Gastrocnemius medialis (tissue), 4 donors: ENCODE measurements at regions not wholly inside any gene's neighbourhood (a gene's known extent, or its start where the extent isn't known, plus 50 kb on each side); places are given as distances from the start of the nearest gene placed in this dataset.

Experiments used
- ATAC-seq, 2 donors: fragments of 150-250 bp; one replicate each; pipeline ENCODE4 v1.9.1; 2016
- DNase-seq, 2 donors: peaks; one replicate each; pipeline ENCODE4 v3.0.0-alpha.2; 2019
- H3K27ac ChIP-seq, 4 donors: fragments of 200-600 bp; sonication (generic); 1 replicate in 1 of 4; 2 replicates in 3 of 4; pipeline ENCODE4 v1.5.1; 2016 to 2018; ENCODE audit warnings: mild to moderate bottlenecking in 2 of 4, moderate library complexity in 1 of 4
- H3K27me3 ChIP-seq, 3 donors: fragments of 200-600 bp; sonication (generic) in 2 of 3; 1 replicate in 1 of 3; 2 replicates in 2 of 3; pipeline versions ENCODE4 v1.5.1 to v1.6.0; 2016 to 2019; ENCODE audit warnings: mild to moderate bottlenecking in 1 of 3, moderate library complexity in 1 of 3
- H3K36me3 ChIP-seq, 2 donors: fragments of 200-600 bp; sonication (generic) in 1 of 2; one replicate each; pipeline ENCODE4 v1.5.1; 2017 to 2018
- H3K4me1 ChIP-seq, 2 donors: fragments of 200-600 bp; sonication (generic) in 1 of 2; one replicate each; pipeline ENCODE4 v1.5.1; 2016 to 2017; ENCODE audit warnings: mild to moderate bottlenecking in 2 of 2
- H3K4me3 ChIP-seq, 4 donors: fragments of 200-600 bp; sonication (generic) in 3 of 4; 1 replicate in 1 of 4; 2 replicates in 3 of 4; pipeline ENCODE4 v1.5.1; 2016 to 2019; ENCODE audit warnings: mild to moderate bottlenecking in 2 of 4
- H3K9me3 ChIP-seq, 3 donors: fragments of 200-600 bp; sonication (generic) in 2 of 3; 1 replicate in 1 of 3; 2 replicates in 2 of 3; pipeline ENCODE4 v1.5.1; 2016 to 2019
- CTCF ChIP-seq, 5 experiments: fragments of 450-650 bp in 3 of 5; fragments of 200-600 bp in 2 of 5; sonication (generic) in 2 of 5; IDR thresholded peaks in 4 of 5; conservative IDR thresholded peaks in 1 of 5; 1 replicate in 4 of 5; 2 replicates in 1 of 5; pipeline ENCODE4 v1.5.1; 2016 to 2019; ENCODE audit warnings: antibody characterized with exemption in 5 of 5, mild to moderate bottlenecking in 3 of 5, moderate library complexity in 3 of 5
- POLR2A ChIP-seq, 2 donors: fragments of 450-650 bp; IDR thresholded peaks; one replicate each; pipeline ENCODE4 v1.6.1; 2017; ENCODE audit warnings: antibody characterized with exemption in 2 of 2, mild to moderate bottlenecking in 2 of 2, moderate library complexity in 2 of 2
- in situ Hi-C, 4 donors: fragments of 200-750 bp; cut with MboI; loops; one replicate each; pipeline versions ENCODE4 v1.15.0 to v1.8.0; 2017; ENCODE audit warnings: low sequenced_read_pairs in 4 of 4
- intact Hi-C: fragments of 100-400 bp; cut with DNase I; formaldehyde crosslinking; loops from one replicate; pipeline ENCODE4 v1.15.1; 2023; ENCODE audit warnings: low total_unique reads

- DNase-seq (no peak), ATAC-seq (no peak)
- in situ Hi-C loops: no loop called here
- Histone ChIP-seq H3K27ac (no peak overlapping the region), H3K9me3 (no peaks in the 10 kb centered on the region), H3K27me3 (no peaks in the 10 kb centered on the region), H3K36me3 (no peaks in the 10 kb centered on the region), H3K4me1 (peaks cover 0 to 3% of the 10 kb centered on the region in 2 donors), H3K4me3 (no peak overlapping the region)
- intact Hi-C loops: no loop called here
- TF ChIP-seq CTCF (IDR thresholded peaks at IDR 0.05 in 4 of 5, conservative IDR thresholded peaks at IDR 0.05 in 1 of 5) (no peak), POLR2A (IDR thresholded peaks at IDR 0.05) (no peak)
These were observed 103.4 kb upstream of the USP47 start for GRCh38 chr11:11738370-11738769.

GRCh38 chr11:11735586-11735985 lies 106.2 kb upstream of the USP47 start:
- TF ChIP-seq POLR2A (IDR thresholded peaks at IDR 0.05): no peak
- no peak for TF ChIP-seq CTCF (IDR thresholded peaks at IDR 0.05 in 4 of 5, conservative IDR thresholded peaks at IDR 0.05 in 1 of 5)
- Histone ChIP-seq H3K4me3 (no peak overlapping the region), H3K36me3 (no peaks in the 10 kb centered on the region), H3K9me3 (no peaks in the 10 kb centered on the region), H3K4me1 (peaks cover 0 to 3% of the 10 kb centered on the region in 2 donors), H3K27me3 (no peaks in the 10 kb centered on the region), H3K27ac (no peak overlapping the region)
- ATAC-seq: peak in 1 of 2 donors; percentile 80
- DNase-seq: no peak
- in situ Hi-C loops (no loop called here), intact Hi-C loops (no loop called here)

GRCh38 chr11:11733246-11733747 lies 108.5 kb upstream of the USP47 start:
- intact Hi-C loops: no loop called here
- Histone ChIP-seq H3K36me3 (no peaks in the 10 kb centered on the region), H3K9me3 (no peaks in the 10 kb centered on the region), H3K27me3 (no peaks in the 10 kb centered on the region), H3K4me1 (peaks cover 0 to 3% of the 10 kb centered on the region in 2 donors), H3K27ac (no peak overlapping the region), H3K4me3 (no peak overlapping the region)
- ATAC-seq (no peak), DNase-seq (no peak)
- in situ Hi-C loops: no loop called here
- TF ChIP-seq CTCF (IDR thresholded peaks at IDR 0.05 in 4 of 5, conservative IDR thresholded peaks at IDR 0.05 in 1 of 5) (no peak), POLR2A (IDR thresholded peaks at IDR 0.05) (no peak)

- no peaks in the 10 kb centered on the region for H3K27me3 ChIP-seq
- intact Hi-C loops: no loop called here
- peaks cover 0 to 3% of the 10 kb centered on the region in 2 donors for H3K4me1 ChIP-seq
- TF ChIP-seq POLR2A (IDR thresholded peaks at IDR 0.05) (no peak), CTCF (IDR thresholded peaks at IDR 0.05 in 4 of 5, conservative IDR thresholded peaks at IDR 0.05 in 1 of 5) (no peak)
- DNase-seq (no peak), ATAC-seq (no peak)
- no peak overlapping the region for H3K27ac ChIP-seq
- no peaks in the 10 kb centered on the region for H3K9me3 ChIP-seq
- H3K4me3 ChIP-seq: no peak overlapping the region
- H3K36me3 ChIP-seq: no peaks in the 10 kb centered on the region
- in situ Hi-C loops: no loop called here
These were observed 109.7 kb upstream of the USP47 start for GRCh38 chr11:11732116-11732515.
